Calu3 (cell line): ENCODE measurements at regions not wholly inside any gene's neighbourhood (a gene's known extent, or its start where the extent isn't known, plus 50 kb on each side); places are given as distances from the start of the nearest gene placed in this dataset.

Experiments used
- BruUV-seq: library from RNA; stranded (reverse); fragments of 400-500 nt; replicated peaks from 2 replicates; lab custom pipeline; 2021; lab: Mats Ljungman, UMichigan
- CTCF ChIA-PET: fragments of 300-600 bp; sonication (Branson Sonifier 250); formaldehyde crosslinking; loops from one replicate; lab custom pipeline; 2022; ENCODE audit warnings: antibody characterized with exemption; lab: Charles Lee
- DNase-seq: peaks from one replicate; pipeline ENCODE4 v3.0.0; 2022
- H3K27ac Mint-ChIP-seq: one replicate; pipeline ENCODE4 v1.8.0; 2022; ENCODE audit warnings: mixed read lengths; ENCODE audit not compliant: unreplicated experiment
- H3K27me3 Mint-ChIP-seq: one replicate; pipeline ENCODE4 v1.8.0; 2022; ENCODE audit warnings: mixed read lengths; ENCODE audit not compliant: unreplicated experiment
- H3K36me3 Mint-ChIP-seq: one replicate; pipeline ENCODE4 v1.8.0; 2022; ENCODE audit warnings: mild to moderate bottlenecking, moderate library complexity, mixed read lengths; ENCODE audit not compliant: insufficient read depth, unreplicated experiment
- H3K4me1 Mint-ChIP-seq: one replicate; pipeline ENCODE4 v1.8.0; 2022; ENCODE audit warnings: mild to moderate bottlenecking, low read depth, mixed read lengths; ENCODE audit not compliant: unreplicated experiment
- H3K4me3 Mint-ChIP-seq: one replicate; pipeline ENCODE4 v1.8.0; 2022; ENCODE audit warnings: mild to moderate bottlenecking, low read depth, moderate library complexity, mixed read lengths; ENCODE audit not compliant: unreplicated experiment
- H3K9me3 Mint-ChIP-seq: one replicate; pipeline ENCODE4 v1.8.0; 2022; ENCODE audit warnings: low read depth, mixed read lengths; ENCODE audit not compliant: unreplicated experiment
- CTCF ChIP-seq: fragments of 200-600 bp; IDR thresholded peaks from one replicate; pipeline ENCODE4 v1.8.0; 2022; ENCODE audit warnings: antibody characterized with exemption; ENCODE audit not compliant: unreplicated experiment
- intact Hi-C: fragments of 100-400 bp; cut with micrococcal nuclease; formaldehyde crosslinking; loops from one replicate; pipeline ENCODE4 v1.10.0; 2022; ENCODE audit not compliant: unreplicated experiment

GRCh38 chr16:86816930-86817625, 238.7 kb downstream of the FOXL1 start:
- Mint-ChIP-seq H3K4me1 (peaks cover 17% of the 10 kb centered on the region), H3K9me3 (no peaks in the 10 kb centered on the region), H3K27me3 (peaks cover 8% of the 10 kb centered on the region), H3K27ac (no peak overlapping the region), H3K36me3 (no peaks in the 10 kb centered on the region), H3K4me3 (no peak overlapping the region)
- TF ChIP-seq CTCF, result no peak
- BruUV-seq, result no TSS peak
- DNase-seq, result no peak
- intact Hi-C loops, result loop anchor here (10.0 kb wide), 1 partner anchor 248 kb away; no protein-coding TSS in a partner anchor
- CTCF ChIA-PET, result interaction anchor here (0.5 kb wide), 1 partner anchor 182 kb away, joined by 5 read pairs; no protein-coding TSS in a partner anchor

DNA sequence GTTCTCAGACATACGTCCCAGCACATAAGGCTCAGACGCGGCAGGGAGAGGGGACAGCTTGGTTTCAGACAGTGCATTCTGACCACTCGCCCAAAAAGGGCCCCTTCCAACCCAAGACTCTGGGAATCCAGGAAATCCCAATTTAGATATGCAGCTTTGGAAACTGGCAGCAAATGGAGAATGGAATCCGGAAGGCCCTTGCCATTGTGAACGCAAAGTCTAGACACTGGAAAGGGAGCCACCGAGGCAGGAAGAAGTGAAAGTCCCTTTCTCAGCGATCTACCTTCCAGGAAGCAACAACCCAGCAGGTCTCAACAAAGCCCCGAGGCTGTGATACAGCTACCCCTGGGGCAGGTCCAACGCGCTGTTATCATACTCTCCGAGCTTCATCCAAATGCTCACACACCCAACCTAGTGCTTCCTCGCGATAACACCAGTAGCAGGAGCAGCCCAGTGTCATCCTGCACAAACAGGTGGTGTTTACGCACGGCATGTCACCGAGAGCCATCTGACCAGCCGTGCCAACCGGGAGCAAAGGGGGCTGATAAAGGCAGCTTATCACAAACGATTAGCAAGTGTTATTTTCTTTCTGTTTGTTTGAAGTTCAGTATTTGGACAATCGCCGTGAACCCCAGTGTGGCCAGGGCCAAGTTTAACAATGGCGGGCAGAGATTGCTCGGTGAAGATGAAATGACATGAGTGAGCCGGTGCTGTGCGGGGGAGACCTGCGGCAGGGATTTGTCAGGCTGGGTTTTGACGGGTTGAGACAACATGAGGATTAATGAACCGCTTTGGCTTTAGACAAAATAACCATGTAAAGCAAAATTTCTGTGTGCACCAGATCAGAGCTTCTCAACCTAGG, 240.6 kb downstream of the FOXL1 start:
- BruUV-seq, result no TSS peak
- TF ChIP-seq CTCF, result no peak
- no peak overlapping the region for H3K27ac Mint-ChIP-seq
- peak overlapping the region; percentile 47 for H3K4me3 Mint-ChIP-seq
- CTCF ChIA-PET, result no interaction called here
- intact Hi-C loops, result loop anchor here (10.0 kb wide), 1 partner anchor 246 kb away; no protein-coding TSS in a partner anchor
- H3K36me3 Mint-ChIP-seq, result no peaks in the 10 kb centered on the region
- peaks cover 35% of the 10 kb centered on the region for H3K4me1 Mint-ChIP-seq
- DNase-seq, result no peak
- H3K27me3 Mint-ChIP-seq, result peaks cover 8% of the 10 kb centered on the region
- no peaks in the 10 kb centered on the region for H3K9me3 Mint-ChIP-seq

- H3K4me3 Mint-ChIP-seq, result peak overlapping the region; percentile 47
Measured at GRCh38 chr16:86819533-86819892, 241.2 kb downstream of the FOXL1 start.

More at GRCh38 chr16:86819533-86819892, 241.2 kb downstream of the FOXL1 start:
- intact Hi-C loops, result loop anchor here (10.0 kb wide), 1 partner anchor 245 kb away; no protein-coding TSS in a partner anchor
- DNase-seq, result no peak
- no peak overlapping the region for H3K27ac Mint-ChIP-seq
- TF ChIP-seq CTCF, result no peak
- CTCF ChIA-PET, result no interaction called here
- H3K36me3 Mint-ChIP-seq, result no peaks in the 10 kb centered on the region
- H3K9me3 Mint-ChIP-seq, result no peaks in the 10 kb centered on the region
- H3K4me1 Mint-ChIP-seq, result peaks cover 41% of the 10 kb centered on the region
- BruUV-seq, result no TSS peak
- peaks cover 8% of the 10 kb centered on the region for H3K27me3 Mint-ChIP-seq
